HG03378 (cell line): ENCODE measurements at regions not wholly inside any gene's neighbourhood (a gene's known extent, or its start where the extent isn't known, plus 50 kb on each side); places are given as distances from the start of the nearest gene placed in this dataset.
"Not testable (repeated sequence)": the region's sequence is repeated elsewhere in the genome, so short reads cannot be mapped to it uniquely, and the experiment has no call there.

ENCODE experiments used
- ATAC-seq: cut with Tn5 transposase; IDR thresholded peaks from one replicate; pipeline ENCODE4 v1.9.1; 2021; ENCODE audit warnings: mild to moderate bottlenecking, moderate library complexity; ENCODE audit not compliant: unreplicated experiment

GRCh38 chr3:159751146-159751545 lies 237.5 kb upstream of the IL12A start:
- no peak for ATAC-seq

GRCh38 chr3:159751752-159752151 lies 236.9 kb upstream of the IL12A start:
- no peak for ATAC-seq

GRCh38 chr3:159756279-159757207 lies 232.1 kb upstream of the IL12A start:
- ATAC-seq: not testable (repeated sequence)

GRCh38 chr3:159757341-159758060 lies 231.1 kb upstream of the IL12A start:
- no peak for ATAC-seq

GRCh38 chr3:159760046-159760445 lies 228.6 kb upstream of the IL12A start:
- ATAC-seq: no peak

GRCh38 chr3:159761369-159761768 lies 227.3 kb upstream of the IL12A start:
- no peak for ATAC-seq

- ATAC-seq: no peak
Measured at GRCh38 chr3:159761848-159762635, 226.6 kb upstream of the IL12A start.

GRCh38 chr3:159763011-159763601 lies 225.5 kb upstream of the IL12A start:
- peak; percentile 37 for ATAC-seq

- ATAC-seq: peak; percentile 51
Measured at GRCh38 chr3:159763602-159764489, 224.8 kb upstream of the IL12A start.

GRCh38 chr3:159764490-159765029 lies 224.1 kb upstream of the IL12A start:
- no peak for ATAC-seq

GRCh38 chr3:159765030-159765859 lies 223.4 kb upstream of the IL12A start:
- no peak for ATAC-seq

GRCh38 chr3:159765860-159766294 lies 222.8 kb upstream of the IL12A start:
- ATAC-seq: no peak

GRCh38 chr3:159766563-159767185 lies 222.0 kb upstream of the IL12A start:
- ATAC-seq: peak; percentile 28

GRCh38 chr3:159770998-159771397 lies 217.6 kb upstream of the IL12A start:
- no peak for ATAC-seq

- ATAC-seq: no peak
Measured at GRCh38 chr3:159771865-159772611, 216.6 kb upstream of the IL12A start.

GRCh38 chr3:159773706-159774105 lies 214.9 kb upstream of the IL12A start:
- ATAC-seq: no peak

GRCh38 chr3:159775372-159775961 lies 213.2 kb upstream of the IL12A start:
- no peak for ATAC-seq
